Natural killer cell (primary cell): ENCODE measurements at regions not wholly inside any gene's neighbourhood (a gene's known extent, or its start where the extent isn't known, plus 50 kb on each side); places are given as distances from the start of the nearest gene placed in this dataset.

ENCODE experiments used
- ATAC-seq, 3 donors: fragments of 150-1000 bp in 2 of 3; fragments of 200-7000 bp in 1 of 3; cut with Tn5 transposase; 1 replicate in 1 of 3; 2 replicates in 2 of 3; pipeline ENCODE4 v1.10.0; 2021; ENCODE audit warnings: mild to moderate bottlenecking in 2 of 3, moderate library complexity in 2 of 3
- DNase-seq, 2 donors: peaks; one replicate each; pipeline versions ENCODE4 v3.0.0 to v3.0.0-alpha.2; 2013 to 2021; ENCODE audit warnings: mixed read lengths in 1 of 2
- H3K27ac ChIP-seq: one replicate; pipeline ENCODE4 v1.5.1; 2013; ENCODE audit warnings: mild to moderate bottlenecking, low read length
- H3K27me3 ChIP-seq: one replicate; pipeline ENCODE4 v1.6.1; 2013; ENCODE audit warnings: low read length; ENCODE audit not compliant: control insufficient read depth, insufficient read depth
- H3K36me3 ChIP-seq: one replicate; pipeline ENCODE4 v1.6.1; 2013; ENCODE audit warnings: low read length; ENCODE audit not compliant: control insufficient read depth, insufficient read depth
- H3K4me1 ChIP-seq: one replicate; pipeline ENCODE4 v1.6.1; 2013; ENCODE audit warnings: low read length; ENCODE audit not compliant: control insufficient read depth, insufficient read depth
- H3K4me3 ChIP-seq: one replicate; pipeline ENCODE4 v1.5.1; 2013; ENCODE audit warnings: low read length
- H3K9me3 ChIP-seq: one replicate; pipeline ENCODE4 v1.6.1; 2013; ENCODE audit warnings: low read length; ENCODE audit not compliant: control insufficient read depth, insufficient read depth
- H3K27ac Mint-ChIP-seq, 2 donors: one replicate each; pipeline ENCODE4 v1.8.0; 2022; ENCODE audit warnings: mild to moderate bottlenecking in 2 of 2, mixed read lengths in 2 of 2, moderate library complexity in 1 of 2
- H3K27me3 Mint-ChIP-seq, 2 donors: one replicate each; pipeline ENCODE4 v1.8.0; 2022; ENCODE audit warnings: low read depth in 2 of 2, mixed read lengths in 2 of 2
- H3K36me3 Mint-ChIP-seq: one replicate; pipeline ENCODE4 v1.8.0; 2022; ENCODE audit warnings: mixed read lengths
- H3K4me1 Mint-ChIP-seq, 2 donors: one replicate each; pipeline ENCODE4 v1.8.0; 2022; ENCODE audit warnings: mixed read lengths in 2 of 2
- H3K4me3 Mint-ChIP-seq: one replicate; pipeline ENCODE4 v1.8.0; 2022; ENCODE audit warnings: mild to moderate bottlenecking, moderate library complexity, mixed read lengths
- H3K9me3 Mint-ChIP-seq, 2 donors: one replicate each; pipeline ENCODE4 v1.8.0; 2022; ENCODE audit warnings: mixed read lengths in 2 of 2
- CTCF ChIP-seq: fragments of 200-600 bp; IDR thresholded peaks from one replicate; pipeline ENCODE4 v1.8.0; 2022; ENCODE audit warnings: antibody characterized with exemption
- WGBS: methylation state at CpG from one replicate; pipeline ENCODE4 v1.1.7; 2013; ENCODE audit warnings: missing lambda C conversion rate; ENCODE audit not compliant: insufficient coverage; 5-methylcytosine and 5-hydroxymethylcytosine counted together
- intact Hi-C: fragments of 100-400 bp; cut with micrococcal nuclease; formaldehyde crosslinking; loops from one replicate; pipeline ENCODE4 v1.14.2; 2022

DNA sequence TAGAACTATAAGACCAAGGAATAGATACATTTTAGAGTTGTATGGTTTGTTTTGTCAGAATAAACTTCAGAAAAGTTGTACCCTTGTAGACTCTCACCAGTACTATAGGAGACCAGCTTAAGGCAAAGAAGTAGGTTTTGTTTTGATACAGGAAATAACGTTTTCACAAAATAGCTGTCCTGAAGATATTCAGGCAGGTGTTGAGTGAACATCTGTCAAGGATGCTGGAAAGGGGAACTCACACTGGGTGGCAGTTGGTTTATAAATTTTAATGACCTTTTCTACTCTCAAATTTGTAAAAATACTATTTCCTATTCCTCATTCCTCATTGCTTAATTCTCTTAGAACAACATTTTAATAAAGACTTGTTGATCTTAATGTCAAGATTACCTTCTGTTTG, 174.0 kb upstream of the MAN1A1 start:
- no peak overlapping the region for H3K27ac ChIP-seq
- intact Hi-C loops = no loop called here
- no peaks in the 10 kb centered on the region for H3K36me3 ChIP-seq
- H3K27me3 ChIP-seq = no peaks in the 10 kb centered on the region
- Mint-ChIP-seq H3K36me3 (no peaks in the 10 kb centered on the region), H3K27me3 (peaks cover 0 to 8% of the 10 kb centered on the region in 2 donors), H3K4me1 (no peaks in the 10 kb centered on the region), H3K9me3 (no peaks in the 10 kb centered on the region), H3K4me3 (no peak overlapping the region), H3K27ac (no peak overlapping the region)
- no peak overlapping the region for H3K4me3 ChIP-seq
- TF ChIP-seq CTCF = no peak
- no peaks in the 10 kb centered on the region for H3K4me1 ChIP-seq
- 0% methylated on average over 1 of the region's 1 CpG for WGBS
- ATAC-seq = no peak
- no peaks in the 10 kb centered on the region for H3K9me3 ChIP-seq
- DNase-seq = no peak

DNA sequence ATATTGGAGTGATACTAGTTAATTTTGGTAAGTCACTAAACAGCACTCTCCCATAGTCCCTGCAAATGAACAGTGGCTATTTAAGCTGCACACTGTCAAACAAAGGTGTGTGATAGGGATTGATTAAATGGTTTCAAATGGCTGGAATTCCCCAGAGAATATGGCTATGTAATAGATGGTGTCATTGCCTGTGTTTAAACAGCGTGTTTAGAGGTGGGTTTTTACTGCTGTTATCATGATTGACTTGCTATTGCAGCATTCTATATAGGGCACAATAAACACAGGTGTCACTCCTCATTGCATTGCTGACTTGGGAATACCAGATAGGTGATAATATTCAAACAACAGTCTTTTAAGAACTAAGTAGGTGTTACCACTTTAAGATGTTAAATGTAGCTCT, 171.7 kb upstream of the MAN1A1 start:
- no peak overlapping the region for H3K27ac ChIP-seq
- intact Hi-C loops = no loop called here
- Mint-ChIP-seq H3K36me3 (no peaks in the 10 kb centered on the region), H3K4me1 (no peaks in the 10 kb centered on the region), H3K4me3 (no peak overlapping the region), H3K9me3 (no peaks in the 10 kb centered on the region), H3K27ac (no peak overlapping the region), H3K27me3 (peaks cover 5 to 10% of the 10 kb centered on the region in 2 donors)
- ATAC-seq (no peak), DNase-seq (no peak)
- H3K4me3 ChIP-seq = no peak overlapping the region
- no peaks in the 10 kb centered on the region for H3K9me3 ChIP-seq
- no peaks in the 10 kb centered on the region for H3K4me1 ChIP-seq
- H3K36me3 ChIP-seq = no peaks in the 10 kb centered on the region
- WGBS = 75% methylated on average over 1 of the region's 1 CpG
- H3K27me3 ChIP-seq = no peaks in the 10 kb centered on the region
- no peak for TF ChIP-seq CTCF

DNA sequence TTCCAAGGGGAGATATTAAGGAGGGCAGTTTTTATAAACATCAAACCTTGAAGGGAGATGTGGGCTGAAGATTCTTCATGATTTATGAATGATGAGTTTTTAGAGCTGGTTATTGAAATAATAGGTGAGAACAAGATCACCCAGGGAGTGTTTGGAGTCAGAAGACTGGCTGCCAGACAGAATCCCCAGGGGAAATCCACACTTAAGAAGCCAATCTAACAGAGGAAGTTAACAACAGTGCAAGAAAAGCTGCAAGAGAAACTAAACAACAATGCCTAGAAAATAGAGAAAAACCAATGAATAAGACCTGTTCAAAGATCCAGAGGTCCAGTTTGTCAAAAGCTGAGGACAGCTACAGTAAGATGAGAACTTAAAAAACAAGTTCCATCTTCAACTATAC, 167.9 kb upstream of the MAN1A1 start:
- ATAC-seq (no peak), DNase-seq (no peak)
- Mint-ChIP-seq H3K4me1 (no peaks in the 10 kb centered on the region), H3K9me3 (no peaks in the 10 kb centered on the region), H3K27me3 (peaks cover 5 to 10% of the 10 kb centered on the region in 2 donors), H3K4me3 (no peak overlapping the region), H3K36me3 (no peaks in the 10 kb centered on the region), H3K27ac (no peak overlapping the region)
- Histone ChIP-seq H3K9me3 (no peaks in the 10 kb centered on the region), H3K27ac (no peak overlapping the region), H3K27me3 (no peaks in the 10 kb centered on the region), H3K36me3 (no peaks in the 10 kb centered on the region), H3K4me3 (no peak overlapping the region), H3K4me1 (no peaks in the 10 kb centered on the region)
- no peak for TF ChIP-seq CTCF
- intact Hi-C loops = no loop called here

- peaks cover 5 to 10% of the 10 kb centered on the region in 2 donors for H3K27me3 Mint-ChIP-seq
- 88% methylated on average over 2 of the region's 2 CpGs for whole genome bisulfite sequencing
- no peaks in the 10 kb centered on the region for H3K9me3 Mint-ChIP-seq
- no peaks in the 10 kb centered on the region for H3K36me3 Mint-ChIP-seq
- H3K9me3 ChIP-seq = no peaks in the 10 kb centered on the region
- no peaks in the 10 kb centered on the region for H3K36me3 ChIP-seq
- no peak overlapping the region for H3K27ac Mint-ChIP-seq
- no peaks in the 10 kb centered on the region for H3K4me1 Mint-ChIP-seq
- no peak for ATAC-seq
- intact Hi-C loops = no loop called here
- H3K4me1 ChIP-seq = no peaks in the 10 kb centered on the region
- H3K4me3 Mint-ChIP-seq = no peak overlapping the region
- H3K27ac ChIP-seq = no peak overlapping the region
- no peak for TF ChIP-seq CTCF
- no peak overlapping the region for H3K4me3 ChIP-seq
- no peaks in the 10 kb centered on the region for H3K27me3 ChIP-seq
- no peak for DNase-seq
These were observed 164.8 kb upstream of the MAN1A1 start for GRCh38 chr6:119514345-119514744.
